K562 (cell line): ENCODE measurements at regions not wholly inside any gene's neighbourhood (a gene's known extent, or its start where the extent isn't known, plus 50 kb on each side); places are given as distances from the start of the nearest gene placed in this dataset.

Experiments used
- ATAC-seq: fragments of 200-7000 bp; cut with Tn5 transposase; 3 replicates; pipeline ENCODE4 v1.9.1; 2020; ENCODE audit warnings: moderate library complexity
- BruUV-seq: library from RNA; stranded (reverse); fragments of 400-500 nt; replicated peaks from 2 replicates; lab custom pipeline; 2021; lab: Mats Ljungman, UMichigan
- CTCF ChIA-PET: fragments of 300-600 bp; formaldehyde crosslinking; extraction: SDS; loops from one replicate; lab custom pipeline; 2021; ENCODE audit warnings: low intra/inter-chr PET ratio; lab: Yijun Ruan, JAX
- POLR2A ChIA-PET: fragments of 300-600, 350-650 bp; sonication (Branson Sonifier 250); formaldehyde crosslinking; extraction: SDS; loops from one replicate; lab custom pipeline; 2021; ENCODE audit warnings: antibody characterized with exemption, inconsistent platforms; lab: Yijun Ruan, JAX
- DNase-seq, 4 experiments: peaks; one replicate each; pipeline versions ENCODE4 v3.0.0 to v3.0.0-alpha.2; 2011 to 2018; ENCODE audit warnings: low spot score in 3 of 4, mixed read lengths in 3 of 4; ENCODE audit errors: extremely low read depth in 1 of 4
- FAIRE-seq: peaks from 2 replicates; lab custom pipeline; 2011; peaks lifted over from hg19 to GRCh38; lab: Jason Lieb, UNC
- H2AFZ ChIP-seq: 2 replicates; pipeline ENCODE4 v1.6.0; 2011; ENCODE audit warnings: low read depth, low read length, control low read depth, inconsistent platforms
- H3K27ac ChIP-seq: fragments of 200-600 bp; 3 replicates; pipeline ENCODE4 v1.8.0; 2011; ENCODE audit warnings: low read depth, mild to moderate bottlenecking, control low read depth, inconsistent platforms, low read length, moderate library complexity, mixed read lengths; ENCODE audit errors: extremely low read depth
- H3K27me3 ChIP-seq, 2 experiments: fragments of 300-600 bp in 1 of 2; 2 replicates in 1 of 2; 3 replicates in 1 of 2; pipeline versions ENCODE4 v1.6.0 to v1.8.0; 2011; ENCODE audit warnings: inconsistent platforms in 2 of 2, low read length in 2 of 2, mild to moderate bottlenecking in 1 of 2, mixed read lengths in 1 of 2, moderate library complexity in 1 of 2; ENCODE audit not compliant: control insufficient read depth in 2 of 2, insufficient read depth in 2 of 2
- H3K36me3 ChIP-seq: fragments of 300-600 bp; 3 replicates; pipeline ENCODE4 v1.8.0; 2011; ENCODE audit warnings: mild to moderate bottlenecking, low read length, inconsistent platforms; ENCODE audit not compliant: control insufficient read depth, insufficient read depth
- H3K4me1 ChIP-seq, 2 experiments: fragments of 200-600 bp in 1 of 2; replicated peaks in 1 of 2; 2 replicates in 1 of 2; 3 replicates in 1 of 2; pipeline versions ENCODE4 v1.5.1 to v1.8.0; 2011; ENCODE audit warnings: inconsistent platforms in 2 of 2, low read length in 2 of 2, mild to moderate bottlenecking in 1 of 2, mixed read lengths in 1 of 2, moderate library complexity in 1 of 2; ENCODE audit not compliant: control insufficient read depth in 2 of 2, insufficient read depth in 2 of 2
- H3K4me2 ChIP-seq: 2 replicates; pipeline ENCODE4 v1.6.1; 2011; ENCODE audit warnings: low read length, control low read depth, inconsistent platforms, mixed read lengths; ENCODE audit not compliant: insufficient read depth
- H3K4me3 ChIP-seq: fragments of 200-600 bp; sonication (generic), shearing (Covaris generic); 2 replicates; pipeline ENCODE4 v1.5.1; 2016; ENCODE audit warnings: control low read depth, inconsistent platforms
- H3K79me2 ChIP-seq: fragments of 200-600 bp; 3 replicates; pipeline ENCODE4 v1.8.0; 2011; ENCODE audit warnings: low read length, inconsistent platforms; ENCODE audit not compliant: control insufficient read depth, insufficient read depth
- H3K9ac ChIP-seq, 2 experiments: 2 replicates each; pipeline versions ENCODE4 v1.6.0 to v1.6.1; 2011; ENCODE audit warnings: low read depth in 2 of 2, low read length in 2 of 2, control low read depth in 1 of 2, inconsistent platforms in 1 of 2, mild to moderate bottlenecking in 1 of 2, mixed read lengths in 1 of 2; ENCODE audit not compliant: insufficient read depth in 1 of 2
- H3K9me1 ChIP-seq: one replicate; pipeline ENCODE4 v1.6.0; 2011; ENCODE audit warnings: inconsistent platforms, mild to moderate bottlenecking, low read length, moderate library complexity; ENCODE audit not compliant: control insufficient read depth, insufficient read depth
- H3K9me3 ChIP-seq: replicated peaks from 2 replicates; pipeline ENCODE4 v1.5.1; 2011; ENCODE audit warnings: low read depth, low read length, inconsistent platforms; ENCODE audit not compliant: control insufficient read depth, insufficient read depth
- H4K20me1 ChIP-seq: replicated peaks from 2 replicates; pipeline ENCODE4 v1.6.1; 2011; ENCODE audit warnings: low read length, inconsistent platforms, mixed read lengths; ENCODE audit not compliant: control insufficient read depth, insufficient read depth
- ARNT ChIP-seq, 2 experiments: fragments of 450-650 bp; IDR thresholded peaks; 2 replicates each; pipeline ENCODE4 v1.6.1; 2016; ENCODE audit warnings: mild to moderate bottlenecking in 1 of 2
- BRCA1 ChIP-seq, 2 experiments: fragments of 450-650 bp in 1 of 2; sonication (generic) in 1 of 2; formaldehyde crosslinking in 1 of 2; IDR thresholded peaks; 2 replicates each; pipeline versions ENCODE4 v1.5.0 to v1.6.1; 2017 to 2020; ENCODE audit warnings: mild to moderate bottlenecking in 1 of 2, missing genetic modification reagents in 1 of 2
- ETV6 ChIP-seq, 3 experiments: fragments of 150-350 bp in 1 of 3; sonication (generic) in 1 of 3; formaldehyde crosslinking in 1 of 3; IDR thresholded peaks; 2 replicates each; pipeline versions ENCODE4 v1.6.1 to v1.8.0; 2014 to 2022; ENCODE audit warnings: borderline replicate concordance in 2 of 3, low read depth in 2 of 3, antibody characterized with exemption in 1 of 3, low read length in 1 of 3, mild to moderate bottlenecking in 1 of 3, missing genetic modification reagents in 1 of 3
- HMGXB4 ChIP-seq: sonication (generic); formaldehyde crosslinking; IDR thresholded peaks from 2 replicates; pipeline ENCODE4 v1.8.1; 2023; ENCODE audit warnings: mild to moderate bottlenecking, missing genetic modification reagents
- MAZ ChIP-seq, 2 experiments: fragments of 450-650 bp in 1 of 2; sonication (generic) in 1 of 2; formaldehyde crosslinking; IDR thresholded peaks in 1 of 2; conservative IDR thresholded peaks in 1 of 2; 2 replicates each; pipeline versions ENCODE4 v1.4.0 to v1.5.0; 2020; ENCODE audit warnings: mild to moderate bottlenecking in 1 of 2, missing genetic modification reagents in 1 of 2
- NFYB ChIP-seq: IDR thresholded peaks from 2 replicates; pipeline ENCODE4 v1.6.1; 2011; ENCODE audit warnings: mild to moderate bottlenecking, moderate library complexity; ENCODE audit not compliant: insufficient read length; ENCODE audit errors: extremely low read depth
- NR2F6 ChIP-seq: fragments of 450-650 bp; formaldehyde crosslinking; IDR thresholded peaks from 2 replicates; pipeline ENCODE4 v1.4.0; 2020; ENCODE audit warnings: mild to moderate bottlenecking
- SMAD3 ChIP-seq: fragments of 450-650 bp; formaldehyde crosslinking; conservative IDR thresholded peaks from 2 replicates; pipeline ENCODE4 v1.4.0; 2020; ENCODE audit warnings: mild to moderate bottlenecking
- TRIM24 ChIP-seq, 2 experiments: fragments of 450-650 bp; IDR thresholded peaks; 2 replicates each; pipeline ENCODE4 v1.6.1; 2016
- ZNF830 ChIP-seq: fragments of 250-450 bp; sonication (Bioruptor Pico); IDR thresholded peaks from 2 replicates; pipeline ENCODE4 v1.5.0; 2021; ENCODE audit warnings: mild to moderate bottlenecking
- WGBS: fragments of 100-300 bp; shearing (Covaris generic); methylation state at CpG from one replicate; pipeline ENCODE4 v1.1.6; 2016; ENCODE audit warnings: low coverage, mixed read lengths; ENCODE audit not compliant: insufficient coverage; ENCODE audit errors: missing lambda C conversion rate; 5-methylcytosine and 5-hydroxymethylcytosine counted together
- in situ Hi-C: fragments of 300-500 bp; cut with MboI; formaldehyde crosslinking; loops from 4 replicates; pipeline ENCODE4 v1.15.0; 2018; ENCODE audit warnings: inconsistent platforms, mixed read lengths
- intact Hi-C: fragments of 100-400 bp; cut with micrococcal nuclease; formaldehyde crosslinking; loops from 2 replicates; pipeline ENCODE4 v1.14.2; 2022
- TF ChIP-seq, protein P1 (sequence below), 2 experiments: fragments of 200-800 bp in 1 of 2; sonication (Bioruptor generic) in 1 of 2; sonication (generic) in 1 of 2; formaldehyde crosslinking in 1 of 2; IDR thresholded peaks in 1 of 2; conservative IDR thresholded peaks in 1 of 2; 2 replicates each; pipeline versions ENCODE4 v1.5.0 to v1.6.1; 2016 to 2020; ENCODE audit warnings: missing compliant biosample characterization in 1 of 2, missing genetic modification characterization in 1 of 2, missing genetic modification reagents in 1 of 2
- TF ChIP-seq, protein P2 (sequence below): fragments of 450-650 bp; formaldehyde crosslinking; IDR thresholded peaks from 2 replicates; pipeline ENCODE4 v1.4.0; 2020; ENCODE audit warnings: mild to moderate bottlenecking, moderate library complexity
- TF ChIP-seq, protein P3 (sequence below): fragments of 150-350 bp; conservative IDR thresholded peaks from 2 replicates; pipeline ENCODE4 v1.6.1; 2014; ENCODE audit warnings: low read length

DNA sequence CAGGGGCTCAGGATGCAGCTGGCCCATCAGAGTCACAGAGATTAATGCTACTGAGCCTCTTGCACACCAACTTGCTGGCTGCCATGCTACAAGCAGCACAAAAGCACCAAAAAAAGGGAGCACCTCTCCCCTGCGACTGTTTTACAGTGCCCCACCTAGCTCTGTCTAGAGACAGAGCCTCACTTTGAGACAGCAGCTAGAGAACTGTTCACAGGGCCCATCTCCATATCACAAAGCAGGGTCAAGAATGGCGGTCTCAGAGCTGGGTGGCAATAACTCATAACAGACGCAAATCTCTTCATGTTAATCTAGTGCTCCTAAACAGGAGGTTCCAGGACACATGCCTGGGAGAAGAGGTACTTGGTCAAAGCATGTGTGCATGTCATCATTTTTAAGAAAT, 953.0 kb downstream of the DCDC2C start:
- Histone ChIP-seq H3K9me1 (no peaks in the 10 kb centered on the region), H3K27me3 (no peaks in the 10 kb centered on the region), H3K36me3 (no peaks in the 10 kb centered on the region), H3K4me3 (no peak overlapping the region), H3K27ac (no peak overlapping the region), H3K4me1 (no peaks in the 10 kb centered on the region), H2AFZ (no peak overlapping the region), H3K4me2 (no peak overlapping the region), H3K79me2 (no peaks in the 10 kb centered on the region), H3K9ac (no peak overlapping the region), H4K20me1 (no peaks in the 10 kb centered on the region), H3K9me3 (no peaks in the 10 kb centered on the region)
- ChIA-PET CTCF (no interaction called here), POLR2A (no interaction called here)
- 5% methylated on average over 3 of the region's 3 CpGs for WGBS
- in situ Hi-C loops (no loop called here), intact Hi-C loops (no loop called here)
- no peak for DNase-seq
- no peak for FAIRE-seq
- ATAC-seq, result no peak
- no TSS peak for BruUV-seq
- no peak for TF ChIP-seq NR2F6 (CRISPR knock-in tag)
- TF ChIP-seq, protein P1, sequence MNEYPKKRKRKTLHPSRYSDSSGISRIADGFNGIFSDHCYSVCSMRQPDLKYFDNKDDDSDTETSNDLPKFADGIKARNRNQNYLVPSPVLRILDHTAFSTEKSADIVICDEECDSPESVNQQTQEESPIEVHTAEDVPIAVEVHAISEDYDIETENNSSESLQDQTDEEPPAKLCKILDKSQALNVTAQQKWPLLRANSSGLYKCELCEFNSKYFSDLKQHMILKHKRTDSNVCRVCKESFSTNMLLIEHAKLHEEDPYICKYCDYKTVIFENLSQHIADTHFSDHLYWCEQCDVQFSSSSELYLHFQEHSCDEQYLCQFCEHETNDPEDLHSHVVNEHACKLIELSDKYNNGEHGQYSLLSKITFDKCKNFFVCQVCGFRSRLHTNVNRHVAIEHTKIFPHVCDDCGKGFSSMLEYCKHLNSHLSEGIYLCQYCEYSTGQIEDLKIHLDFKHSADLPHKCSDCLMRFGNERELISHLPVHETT (CRISPR knock-in tag; conservative IDR thresholded peaks at IDR 0.05 in 1 of 2, IDR thresholded peaks at IDR 0.05 in 1 of 2), result no peak
- TF ChIP-seq BRCA1 (IDR thresholded peaks at IDR 0.05), result no peak
- TF ChIP-seq BRCA1 (CRISPR knock-in tag; IDR thresholded peaks at IDR 0.05), result no peak
- no peak for TF ChIP-seq SMAD3 (CRISPR knock-in tag)
- no peak for TF ChIP-seq ZNF830
- TF ChIP-seq NFYB, result no peak
- TF ChIP-seq, protein P2, sequence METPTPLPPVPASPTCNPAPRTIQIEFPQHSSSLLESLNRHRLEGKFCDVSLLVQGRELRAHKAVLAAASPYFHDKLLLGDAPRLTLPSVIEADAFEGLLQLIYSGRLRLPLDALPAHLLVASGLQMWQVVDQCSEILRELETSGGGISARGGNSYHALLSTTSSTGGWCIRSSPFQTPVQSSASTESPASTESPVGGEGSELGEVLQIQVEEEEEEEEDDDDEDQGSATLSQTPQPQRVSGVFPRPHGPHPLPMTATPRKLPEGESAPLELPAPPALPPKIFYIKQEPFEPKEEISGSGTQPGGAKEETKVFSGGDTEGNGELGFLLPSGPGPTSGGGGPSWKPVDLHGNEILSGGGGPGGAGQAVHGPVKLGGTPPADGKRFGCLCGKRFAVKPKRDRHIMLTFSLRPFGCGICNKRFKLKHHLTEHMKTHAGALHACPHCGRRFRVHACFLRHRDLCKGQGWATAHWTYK (CRISPR knock-in tag), result no peak
- TF ChIP-seq MAZ (CRISPR knock-in tag; conservative IDR thresholded peaks at IDR 0.05 in 1 of 2, IDR thresholded peaks at IDR 0.05 in 1 of 2), result no peak
- TF ChIP-seq HMGXB4 (CRISPR knock-in tag), result no peak
- TF ChIP-seq, protein P3, sequence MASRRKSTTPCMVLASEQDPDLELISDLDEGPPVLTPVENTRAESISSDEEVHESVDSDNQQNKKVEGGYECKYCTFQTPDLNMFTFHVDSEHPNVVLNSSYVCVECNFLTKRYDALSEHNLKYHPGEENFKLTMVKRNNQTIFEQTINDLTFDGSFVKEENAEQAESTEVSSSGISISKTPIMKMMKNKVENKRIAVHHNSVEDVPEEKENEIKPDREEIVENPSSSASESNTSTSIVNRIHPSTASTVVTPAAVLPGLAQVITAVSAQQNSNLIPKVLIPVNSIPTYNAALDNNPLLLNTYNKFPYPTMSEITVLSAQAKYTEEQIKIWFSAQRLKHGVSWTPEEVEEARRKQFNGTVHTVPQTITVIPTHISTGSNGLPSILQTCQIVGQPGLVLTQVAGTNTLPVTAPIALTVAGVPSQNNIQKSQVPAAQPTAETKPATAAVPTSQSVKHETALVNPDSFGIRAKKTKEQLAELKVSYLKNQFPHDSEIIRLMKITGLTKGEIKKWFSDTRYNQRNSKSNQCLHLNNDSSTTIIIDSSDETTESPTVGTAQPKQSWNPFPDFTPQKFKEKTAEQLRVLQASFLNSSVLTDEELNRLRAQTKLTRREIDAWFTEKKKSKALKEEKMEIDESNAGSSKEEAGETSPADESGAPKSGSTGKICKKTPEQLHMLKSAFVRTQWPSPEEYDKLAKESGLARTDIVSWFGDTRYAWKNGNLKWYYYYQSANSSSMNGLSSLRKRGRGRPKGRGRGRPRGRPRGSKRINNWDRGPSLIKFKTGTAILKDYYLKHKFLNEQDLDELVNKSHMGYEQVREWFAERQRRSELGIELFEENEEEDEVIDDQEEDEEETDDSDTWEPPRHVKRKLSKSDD, result no peak
- TF ChIP-seq ETV6 (IDR thresholded peaks at IDR 0.05; ENCODE audit: borderline replicate concordance in 1 of 2, low read depth in 2 of 2, low read length in 1 of 2), result no peak
- no peak for TF ChIP-seq ETV6 (CRISPR knock-in tag; IDR thresholded peaks at IDR 0.05; ENCODE audit: borderline replicate concordance)
- no peak for TF ChIP-seq TRIM24 (IDR thresholded peaks at IDR 0.05)
- TF ChIP-seq ARNT (IDR thresholded peaks at IDR 0.05), result no peak
